ENCODE measurements at regions not wholly inside any gene's neighbourhood (a gene's known extent, or its start where the extent isn't known, plus 50 kb on each side); places are given as distances from the start of the nearest gene placed in this dataset.

GRCh38 chr11:70501933-70502540, 103.7 kb downstream of the CTTN start:
- Histone ChIP-seq H3K9ac (ENCODE audit: insufficient read depth, low read length) (no peak overlapping the region), H3K4me2 (ENCODE audit: extremely low read depth, insufficient read depth, low read length) (no peak overlapping the region), H3K27me3 (ENCODE audit: control insufficient read depth, insufficient read depth, low read length) (peaks cover 5% of the 10 kb centered on the region), H3K4me1 (ENCODE audit: control insufficient read depth, extremely low read depth, insufficient read depth, low read length) (no peaks in the 10 kb centered on the region), H3K36me3 (ENCODE audit: control insufficient read depth, insufficient read depth, low read length) (no peaks in the 10 kb centered on the region), H4K20me1 (ENCODE audit: control insufficient read depth, extremely low read depth, insufficient read depth, low read length) (no peaks in the 10 kb centered on the region), H3K9me3 (ENCODE audit: control insufficient read depth, insufficient read depth, low read depth, low read length) (no peaks in the 10 kb centered on the region), H3K27ac (ENCODE audit: insufficient read depth, low read length) (no peak overlapping the region), H3K4me3 (replicated peaks in 1 of 4; ENCODE audit: control extremely low read depth in 1 of 4, insufficient read depth in 1 of 4, low read depth in 3 of 4, low read length in 4 of 4) (no peak overlapping the region), H2AFZ (ENCODE audit: low read length) (no peak overlapping the region), H3K79me2 (ENCODE audit: control insufficient read depth, insufficient read depth, low read length) (no peaks in the 10 kb centered on the region)
- no peak for DNase-seq (ENCODE audit: low read depth in 2 of 2)
- TF ChIP-seq, protein P1, sequence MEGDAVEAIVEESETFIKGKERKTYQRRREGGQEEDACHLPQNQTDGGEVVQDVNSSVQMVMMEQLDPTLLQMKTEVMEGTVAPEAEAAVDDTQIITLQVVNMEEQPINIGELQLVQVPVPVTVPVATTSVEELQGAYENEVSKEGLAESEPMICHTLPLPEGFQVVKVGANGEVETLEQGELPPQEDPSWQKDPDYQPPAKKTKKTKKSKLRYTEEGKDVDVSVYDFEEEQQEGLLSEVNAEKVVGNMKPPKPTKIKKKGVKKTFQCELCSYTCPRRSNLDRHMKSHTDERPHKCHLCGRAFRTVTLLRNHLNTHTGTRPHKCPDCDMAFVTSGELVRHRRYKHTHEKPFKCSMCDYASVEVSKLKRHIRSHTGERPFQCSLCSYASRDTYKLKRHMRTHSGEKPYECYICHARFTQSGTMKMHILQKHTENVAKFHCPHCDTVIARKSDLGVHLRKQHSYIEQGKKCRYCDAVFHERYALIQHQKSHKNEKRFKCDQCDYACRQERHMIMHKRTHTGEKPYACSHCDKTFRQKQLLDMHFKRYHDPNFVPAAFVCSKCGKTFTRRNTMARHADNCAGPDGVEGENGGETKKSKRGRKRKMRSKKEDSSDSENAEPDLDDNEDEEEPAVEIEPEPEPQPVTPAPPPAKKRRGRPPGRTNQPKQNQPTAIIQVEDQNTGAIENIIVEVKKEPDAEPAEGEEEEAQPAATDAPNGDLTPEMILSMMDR (conservative IDR thresholded peaks at IDR 0.05 in 1 of 2, IDR thresholded peaks at IDR 0.05 in 1 of 2; ENCODE audit: low read depth in 1 of 2, low read length in 2 of 2), result no peak
- TF ChIP-seq EZH2 (IDR thresholded peaks at IDR 0.05; ENCODE audit: low read length, missing control alignments), result no peak

- Histone ChIP-seq H2AFZ (ENCODE audit: low read length) (no peak overlapping the region), H3K27ac (ENCODE audit: insufficient read depth, low read length) (no peak overlapping the region), H3K4me1 (ENCODE audit: control insufficient read depth, extremely low read depth, insufficient read depth, low read length) (no peaks in the 10 kb centered on the region), H4K20me1 (ENCODE audit: control insufficient read depth, extremely low read depth, insufficient read depth, low read length) (no peaks in the 10 kb centered on the region), H3K27me3 (ENCODE audit: control insufficient read depth, insufficient read depth, low read length) (no peaks in the 10 kb centered on the region), H3K79me2 (ENCODE audit: control insufficient read depth, insufficient read depth, low read length) (no peaks in the 10 kb centered on the region), H3K9me3 (ENCODE audit: control insufficient read depth, insufficient read depth, low read depth, low read length) (no peaks in the 10 kb centered on the region), H3K4me2 (ENCODE audit: extremely low read depth, insufficient read depth, low read length) (no peak overlapping the region), H3K4me3 (replicated peaks in 1 of 4; ENCODE audit: control extremely low read depth in 1 of 4, insufficient read depth in 1 of 4, low read depth in 3 of 4, low read length in 4 of 4) (no peak overlapping the region), H3K9ac (ENCODE audit: insufficient read depth, low read length) (no peak overlapping the region), H3K36me3 (ENCODE audit: control insufficient read depth, insufficient read depth, low read length) (no peaks in the 10 kb centered on the region)
- DNase-seq (ENCODE audit: low read depth in 2 of 2), result no peak
- TF ChIP-seq EZH2 (IDR thresholded peaks at IDR 0.05; ENCODE audit: low read length, missing control alignments), result no peak
- TF ChIP-seq, protein P1 (conservative IDR thresholded peaks at IDR 0.05 in 1 of 2, IDR thresholded peaks at IDR 0.05 in 1 of 2; ENCODE audit: low read depth in 1 of 2, low read length in 2 of 2), result no peak
These were observed 104.5 kb downstream of the CTTN start for GRCh38 chr11:70502677-70503467.

- no peak overlapping the region for H3K4me2 ChIP-seq (ENCODE audit: extremely low read depth, insufficient read depth, low read length)
- DNase-seq (ENCODE audit: low read depth in 2 of 2), result no peak
- H2AFZ ChIP-seq (ENCODE audit: low read length), result no peak overlapping the region
- TF ChIP-seq EZH2 (IDR thresholded peaks at IDR 0.05; ENCODE audit: low read length, missing control alignments), result no peak
- TF ChIP-seq, protein P1 (conservative IDR thresholded peaks at IDR 0.05 in 1 of 2, IDR thresholded peaks at IDR 0.05 in 1 of 2; ENCODE audit: low read depth in 1 of 2, low read length in 2 of 2), result no peak
- no peaks in the 10 kb centered on the region for H4K20me1 ChIP-seq (ENCODE audit: control insufficient read depth, extremely low read depth, insufficient read depth, low read length)
- no peaks in the 10 kb centered on the region for H3K9me3 ChIP-seq (ENCODE audit: control insufficient read depth, insufficient read depth, low read depth, low read length)
- no peak overlapping the region for H3K27ac ChIP-seq (ENCODE audit: insufficient read depth, low read length)
- no peaks in the 10 kb centered on the region for H3K27me3 ChIP-seq (ENCODE audit: control insufficient read depth, insufficient read depth, low read length)
- H3K4me3 ChIP-seq (replicated peaks in 1 of 4; ENCODE audit: control extremely low read depth in 1 of 4, insufficient read depth in 1 of 4, low read depth in 3 of 4, low read length in 4 of 4), result no peak overlapping the region
- no peak overlapping the region for H3K9ac ChIP-seq (ENCODE audit: insufficient read depth, low read length)
- no peaks in the 10 kb centered on the region for H3K4me1 ChIP-seq (ENCODE audit: control insufficient read depth, extremely low read depth, insufficient read depth, low read length)
- H3K79me2 ChIP-seq (ENCODE audit: control insufficient read depth, insufficient read depth, low read length), result no peaks in the 10 kb centered on the region
- H3K36me3 ChIP-seq (ENCODE audit: control insufficient read depth, insufficient read depth, low read length), result no peaks in the 10 kb centered on the region
These were observed 105.3 kb downstream of the CTTN start for GRCh38 chr11:70503468-70504221.
